ENCODE measurements at regions not wholly inside any gene's neighbourhood (a gene's known extent, or its start where the extent isn't known, plus 50 kb on each side); places are given as distances from the start of the nearest gene placed in this dataset.

DNA sequence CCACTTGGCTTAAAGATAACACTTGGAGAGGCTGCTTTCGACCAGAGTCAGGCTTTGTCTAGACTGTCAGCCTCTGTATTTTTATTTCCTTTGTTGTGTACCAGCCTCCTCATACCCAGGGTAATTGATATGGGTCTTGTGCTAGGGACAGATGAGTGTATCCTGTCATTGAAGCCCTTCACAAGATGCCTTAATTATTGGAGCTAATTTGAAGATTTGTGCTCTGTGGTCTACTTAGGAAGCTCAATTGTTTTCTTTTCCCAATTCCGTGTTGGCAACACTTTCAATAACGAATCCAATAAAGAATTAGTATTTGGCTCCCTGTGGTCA, 60.5 kb upstream of the DPH6 start:
- dilution Hi-C loops (cut with HindIII; ENCODE audit: low sequenced_read_pairs, unreplicated experiment) (no loop called here), intact Hi-C loops (cut with micrococcal nuclease) (no loop called here), in situ Hi-C loops (cut with MboI; ENCODE audit: low sequenced_read_pairs) (no loop called here)
- no peak overlapping the region for H3K4me2 ChIP-seq (ENCODE audit: low read depth, low read length)
- H3K23ac ChIP-seq (ENCODE audit: low read depth, low read length), result no peak overlapping the region
- no peak overlapping the region for H3K56ac ChIP-seq (ENCODE audit: extremely low read depth, insufficient read depth, low read length)
- H3K9me3 ChIP-seq (ENCODE audit: control insufficient read depth, insufficient read depth, low read length), result no peaks in the 10 kb centered on the region
- H2BK20ac ChIP-seq (ENCODE audit: low read depth, low read length), result no peak overlapping the region
- no peaks in the 10 kb centered on the region for H3K9me1 ChIP-seq (ENCODE audit: insufficient read depth, low read length)
- no peaks in the 10 kb centered on the region; the same call in 1 of the 2 replicates for H3K4me1 ChIP-seq (ENCODE audit: control insufficient read depth, insufficient read depth, low read length)
- DNase-seq (no peak), ATAC-seq (ENCODE audit: low read depth) (no peak)
- TF ChIP-seq, protein P1, sequence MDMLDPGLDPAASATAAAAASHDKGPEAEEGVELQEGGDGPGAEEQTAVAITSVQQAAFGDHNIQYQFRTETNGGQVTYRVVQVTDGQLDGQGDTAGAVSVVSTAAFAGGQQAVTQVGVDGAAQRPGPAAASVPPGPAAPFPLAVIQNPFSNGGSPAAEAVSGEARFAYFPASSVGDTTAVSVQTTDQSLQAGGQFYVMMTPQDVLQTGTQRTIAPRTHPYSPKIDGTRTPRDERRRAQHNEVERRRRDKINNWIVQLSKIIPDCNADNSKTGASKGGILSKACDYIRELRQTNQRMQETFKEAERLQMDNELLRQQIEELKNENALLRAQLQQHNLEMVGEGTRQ (IDR thresholded peaks at IDR 0.05; ENCODE audit: low read depth, low read length), result no peak
- no peak for TF ChIP-seq FOS (IDR thresholded peaks at IDR 0.05; ENCODE audit: low read depth, low read length)
- no peak for TF ChIP-seq RFX5 (IDR thresholded peaks at IDR 0.05; ENCODE audit: low read depth, low read length)
- TF ChIP-seq, protein P2, sequence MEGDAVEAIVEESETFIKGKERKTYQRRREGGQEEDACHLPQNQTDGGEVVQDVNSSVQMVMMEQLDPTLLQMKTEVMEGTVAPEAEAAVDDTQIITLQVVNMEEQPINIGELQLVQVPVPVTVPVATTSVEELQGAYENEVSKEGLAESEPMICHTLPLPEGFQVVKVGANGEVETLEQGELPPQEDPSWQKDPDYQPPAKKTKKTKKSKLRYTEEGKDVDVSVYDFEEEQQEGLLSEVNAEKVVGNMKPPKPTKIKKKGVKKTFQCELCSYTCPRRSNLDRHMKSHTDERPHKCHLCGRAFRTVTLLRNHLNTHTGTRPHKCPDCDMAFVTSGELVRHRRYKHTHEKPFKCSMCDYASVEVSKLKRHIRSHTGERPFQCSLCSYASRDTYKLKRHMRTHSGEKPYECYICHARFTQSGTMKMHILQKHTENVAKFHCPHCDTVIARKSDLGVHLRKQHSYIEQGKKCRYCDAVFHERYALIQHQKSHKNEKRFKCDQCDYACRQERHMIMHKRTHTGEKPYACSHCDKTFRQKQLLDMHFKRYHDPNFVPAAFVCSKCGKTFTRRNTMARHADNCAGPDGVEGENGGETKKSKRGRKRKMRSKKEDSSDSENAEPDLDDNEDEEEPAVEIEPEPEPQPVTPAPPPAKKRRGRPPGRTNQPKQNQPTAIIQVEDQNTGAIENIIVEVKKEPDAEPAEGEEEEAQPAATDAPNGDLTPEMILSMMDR (conservative IDR thresholded peaks at IDR 0.05; ENCODE audit: low read depth, low read length), result no peak
- TF ChIP-seq MAFK (IDR thresholded peaks at IDR 0.05; ENCODE audit: low read depth, low read length), result no peak
- no peak for TF ChIP-seq RAD21 (IDR thresholded peaks at IDR 0.05; ENCODE audit: low read length)
- TF ChIP-seq SMC3 (IDR thresholded peaks at IDR 0.05; ENCODE audit: low read depth, low read length), result no peak
- no peak for TF ChIP-seq MAZ (IDR thresholded peaks at IDR 0.05; ENCODE audit: borderline replicate concordance, low read depth, low read length)
- TF ChIP-seq NFE2L2 (IDR thresholded peaks at IDR 0.05; ENCODE audit: low read depth, low read length), result no peak
- no peak for TF ChIP-seq POLR2A (IDR thresholded peaks at IDR 0.05; ENCODE audit: low read depth, low read length)
- TF ChIP-seq, protein P3, sequence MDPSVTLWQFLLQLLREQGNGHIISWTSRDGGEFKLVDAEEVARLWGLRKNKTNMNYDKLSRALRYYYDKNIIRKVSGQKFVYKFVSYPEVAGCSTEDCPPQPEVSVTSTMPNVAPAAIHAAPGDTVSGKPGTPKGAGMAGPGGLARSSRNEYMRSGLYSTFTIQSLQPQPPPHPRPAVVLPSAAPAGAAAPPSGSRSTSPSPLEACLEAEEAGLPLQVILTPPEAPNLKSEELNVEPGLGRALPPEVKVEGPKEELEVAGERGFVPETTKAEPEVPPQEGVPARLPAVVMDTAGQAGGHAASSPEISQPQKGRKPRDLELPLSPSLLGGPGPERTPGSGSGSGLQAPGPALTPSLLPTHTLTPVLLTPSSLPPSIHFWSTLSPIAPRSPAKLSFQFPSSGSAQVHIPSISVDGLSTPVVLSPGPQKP (IDR thresholded peaks at IDR 0.05; ENCODE audit: borderline replicate concordance, low read depth, low read length), result no peak
- no peak for TF ChIP-seq RCOR1 (IDR thresholded peaks at IDR 0.05; ENCODE audit: insufficient replicate concordance, low read length)
- WGBS, 2 experiments (ENCODE audit: extremely low coverage in 2 of 2, insufficient read length in 1 of 2), result no CpG with 5 or more reads among the region's 3 CpGs
- H3K27ac ChIP-seq (ENCODE audit: insufficient read depth, low read length), result no peak overlapping the region
- no peak overlapping the region for H3K4me3 ChIP-seq (ENCODE audit: insufficient read depth, low read depth, low read length)
- H4K8ac ChIP-seq (ENCODE audit: low read depth in 2 of 2, low read length in 2 of 2), result no peak overlapping the region
- ChIA-PET CTCF (no interaction called here), POLR2A (ENCODE audit: unreplicated experiment) (no interaction called here)
- H3K36me3 ChIP-seq (ENCODE audit: control insufficient read depth, insufficient read depth, low read length), result no peaks in the 10 kb centered on the region
- no peak overlapping the region for H3K18ac ChIP-seq (ENCODE audit: low read depth, low read length)
- BruUV-seq (replicated peaks), result no TSS peak
- no peak overlapping the region for H4K91ac ChIP-seq (ENCODE audit: insufficient read depth, low read depth, low read length)
- H2BK5ac ChIP-seq (ENCODE audit: low read depth, low read length, poor library complexity, severe bottlenecking), result no peak overlapping the region
- no peaks in the 10 kb centered on the region for H3K79me1 ChIP-seq (ENCODE audit: low read depth in 1 of 2, low read length in 2 of 2)
- H2AK5ac ChIP-seq (ENCODE audit: low read depth, low read length), result no peak overlapping the region
- no peak overlapping the region for H4K5ac ChIP-seq (ENCODE audit: low read depth, low read length)
- no peak overlapping the region for H2BK120ac ChIP-seq (ENCODE audit: low read depth, low read length)
- no peak overlapping the region for H2AFZ ChIP-seq (replicated peaks; ENCODE audit: low read length, poor library complexity)
- H3K4ac ChIP-seq (ENCODE audit: low read depth, low read length), result no peak overlapping the region
- H4K20me1 ChIP-seq (ENCODE audit: insufficient read depth, low read length), result no peaks in the 10 kb centered on the region
- H3K9ac ChIP-seq (ENCODE audit: low read depth, low read length), result no peak overlapping the region
- no peaks in the 10 kb centered on the region for H3K27me3 ChIP-seq (ENCODE audit: control insufficient read depth, insufficient read depth, low read length)
- no peak overlapping the region for H3K14ac ChIP-seq (replicated peaks; ENCODE audit: low read depth, low read length)
- no peak overlapping the region for H2BK15ac ChIP-seq (ENCODE audit: low read depth, low read length)
- no peak overlapping the region for H2AK9ac ChIP-seq (replicated peaks; ENCODE audit: low read depth, low read length, poor library complexity)

Measured in IMR-90 (cell line).